ENCODE measurements at regions not wholly inside any gene's neighbourhood (a gene's known extent, or its start where the extent isn't known, plus 50 kb on each side); places are given as distances from the start of the nearest gene placed in this dataset.

- DNase-seq (ENCODE audit: low read depth): peak; percentile 51
Measured at GRCh38 chr7:81367326-81367931, 402.4 kb downstream of the HGF start.

- peak; percentile 4 for DNase-seq (ENCODE audit: low read depth)
Measured at GRCh38 chr7:81366546-81366945, 403.3 kb downstream of the HGF start.

GRCh38 chr7:81361769-81362312, 408.0 kb downstream of the HGF start:
- peak; percentile 6 for DNase-seq (ENCODE audit: low read depth)

GRCh38 chr7:81355911-81356310, 413.9 kb downstream of the HGF start:
- no peak for DNase-seq (ENCODE audit: low read depth)

- no peak for DNase-seq (ENCODE audit: low read depth)
Measured at GRCh38 chr7:81349044-81349443, 420.8 kb downstream of the HGF start.

- no peak for DNase-seq (ENCODE audit: low read depth)
Measured at GRCh38 chr7:81339946-81340345, 421.1 kb upstream of the SEMA3C start.

GRCh38 chr7:81333536-81333935, 414.7 kb upstream of the SEMA3C start:
- DNase-seq (ENCODE audit: low read depth): peak; percentile 7

DNA sequence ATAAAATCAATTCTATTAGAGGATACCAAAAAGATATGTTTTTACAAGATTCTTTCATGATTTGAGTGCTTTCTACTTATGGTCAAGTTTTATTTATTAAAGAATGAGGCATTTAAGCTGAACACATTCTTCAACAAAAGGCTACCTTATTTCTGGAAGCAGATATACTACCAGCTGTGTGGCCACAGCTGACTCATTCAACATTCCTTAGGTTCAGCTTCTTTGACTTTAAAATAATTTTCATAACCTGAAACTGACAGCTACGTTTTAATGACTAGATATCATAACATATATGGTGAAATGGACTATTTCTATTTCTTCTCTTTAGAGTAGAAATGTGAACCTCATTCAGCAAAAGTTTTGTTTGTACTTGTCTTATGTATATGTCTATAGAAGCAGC, 414.2 kb upstream of the SEMA3C start:
- DNase-seq (ENCODE audit: low read depth): peak; percentile 44

DNA sequence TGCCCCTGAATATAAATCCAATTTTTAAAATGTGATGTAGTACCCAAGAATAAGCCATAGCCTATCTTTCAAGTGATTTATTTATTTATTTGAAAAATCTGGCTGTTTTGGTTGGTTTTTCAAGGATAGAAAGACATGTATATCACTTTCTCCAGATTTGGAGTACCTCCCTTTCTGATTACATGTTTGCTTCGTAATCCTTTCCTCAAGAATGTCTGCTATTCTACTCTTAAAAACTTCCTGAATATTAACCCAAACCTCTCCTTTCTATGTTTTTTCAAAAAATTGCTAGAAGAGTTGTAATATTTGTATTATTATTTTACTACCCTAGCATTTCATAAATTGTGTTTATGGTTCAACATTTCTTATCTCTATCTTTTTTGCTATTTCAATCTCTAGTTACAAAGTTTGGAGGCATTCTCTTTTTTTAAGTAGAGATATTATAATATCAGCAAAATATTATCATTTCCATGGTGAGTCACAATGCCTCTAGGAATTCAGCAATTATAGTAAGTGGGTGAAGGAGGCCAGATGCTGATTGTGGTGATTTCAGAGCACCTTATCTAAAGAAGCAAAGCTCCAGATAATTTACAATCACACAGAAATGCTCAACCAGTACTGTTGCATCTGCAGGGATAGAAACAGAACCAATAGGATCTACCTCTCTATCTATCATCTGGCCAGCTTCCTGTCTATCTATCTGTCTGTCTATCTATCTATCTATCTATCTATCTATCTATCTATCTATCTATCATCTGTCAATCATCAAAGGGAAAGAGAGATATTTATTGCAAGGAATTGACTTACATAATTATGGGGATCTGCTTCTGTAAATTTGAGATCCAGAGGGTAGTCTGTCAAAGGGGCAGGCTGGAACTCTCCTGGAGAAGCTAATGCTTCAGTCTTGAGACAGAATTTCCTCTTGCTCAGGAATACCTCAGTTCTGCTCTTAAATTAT, 412.5 kb upstream of the SEMA3C start:
- DNase-seq (ENCODE audit: low read depth): peak; percentile 5

DNA sequence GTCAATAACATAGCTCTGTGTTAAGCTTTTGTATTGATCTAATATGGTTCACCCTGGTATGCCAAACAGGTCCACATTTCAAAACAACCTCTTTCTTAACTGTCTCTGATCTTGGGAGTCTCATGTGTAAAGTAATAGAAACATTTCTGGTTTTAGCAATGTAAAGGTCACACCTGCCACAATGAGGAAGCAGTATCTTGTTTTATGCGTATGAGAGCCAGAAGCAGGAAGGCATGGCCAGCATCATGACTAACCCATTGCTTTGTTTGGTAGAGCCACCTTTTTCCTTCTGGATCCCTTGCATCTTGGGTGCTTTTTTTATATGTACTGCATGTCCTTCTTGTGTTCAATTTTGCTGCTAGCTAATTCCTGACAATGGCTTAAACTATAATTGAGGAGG, 411.3 kb upstream of the SEMA3C start:
- no peak for DNase-seq (ENCODE audit: low read depth)

DNA sequence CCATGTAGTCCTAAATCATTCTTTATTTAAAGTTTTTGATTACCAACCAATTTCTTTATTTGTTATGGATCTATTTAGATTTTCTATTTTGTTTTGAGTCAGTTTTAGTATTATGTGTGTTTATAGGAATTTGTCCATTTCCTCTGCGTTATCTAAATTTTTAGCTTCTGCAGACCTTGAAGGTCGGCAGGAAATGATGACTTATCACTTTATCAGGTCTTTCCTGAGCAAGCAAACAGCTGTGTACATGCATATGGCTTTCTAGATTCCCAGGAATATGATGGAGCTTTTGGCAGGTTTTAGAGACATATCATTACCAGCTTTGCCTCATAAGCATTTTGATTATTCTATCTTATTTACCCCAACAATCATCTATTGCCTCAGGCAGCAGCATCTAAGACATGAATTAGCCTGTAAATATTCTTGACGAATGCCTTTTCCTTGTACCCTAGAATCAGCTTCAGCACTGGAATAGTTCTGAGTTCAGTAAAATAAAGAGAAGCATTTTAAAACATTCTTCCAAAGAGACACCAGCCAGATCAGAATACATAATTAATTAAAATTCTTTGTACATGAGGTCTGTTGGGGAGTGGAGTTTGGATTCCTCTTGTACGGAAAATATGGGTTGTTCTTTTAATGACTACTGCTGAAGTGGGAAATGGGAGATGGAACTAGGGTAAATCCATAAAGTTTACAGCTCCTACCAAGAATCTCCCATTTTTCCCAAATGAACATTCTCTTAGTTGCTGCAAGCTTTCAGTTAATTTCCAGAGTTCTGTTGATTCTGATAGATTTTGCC, 408.8 kb upstream of the SEMA3C start:
- DNase-seq (ENCODE audit: low read depth): no peak

GRCh38 chr7:81321949-81322348, 403.1 kb upstream of the SEMA3C start:
- no peak for DNase-seq (ENCODE audit: low read depth)

- DNase-seq (ENCODE audit: low read depth): no peak
Measured at GRCh38 chr7:81317741-81318140, 398.9 kb upstream of the SEMA3C start.

GRCh38 chr7:81308643-81309322, 389.9 kb upstream of the SEMA3C start:
- DNase-seq (ENCODE audit: low read depth): no peak

DNA sequence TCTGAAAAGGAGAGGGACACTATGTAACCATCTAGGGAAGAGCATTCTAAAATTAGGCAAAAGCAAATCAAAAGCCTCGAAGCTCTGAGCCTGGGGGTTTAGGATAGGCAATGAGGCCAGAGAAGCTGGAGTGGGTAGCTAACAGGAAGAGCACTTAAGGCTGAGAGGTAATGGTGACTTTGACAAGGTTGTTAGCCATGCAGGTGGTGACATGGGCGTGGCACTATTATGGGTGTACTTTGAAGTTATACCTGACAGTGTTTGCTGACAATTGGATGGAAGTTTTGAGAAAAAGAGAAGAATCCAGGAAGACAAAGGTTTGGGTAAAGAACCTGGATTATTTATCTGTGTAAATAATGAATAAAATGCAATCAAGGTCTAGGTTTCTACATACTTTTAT, 383.0 kb upstream of the SEMA3C start:
- DNase-seq (ENCODE audit: low read depth): no peak

GRCh38 chr7:81300753-81301152, 381.9 kb upstream of the SEMA3C start:
- no peak for DNase-seq (ENCODE audit: low read depth)

GRCh38 chr7:81299711-81300110, 380.9 kb upstream of the SEMA3C start:
- no peak for DNase-seq (ENCODE audit: low read depth)

- peak; percentile 84 for DNase-seq (ENCODE audit: low read depth)
Measured at GRCh38 chr7:81298951-81299666, 380.3 kb upstream of the SEMA3C start.

DNA sequence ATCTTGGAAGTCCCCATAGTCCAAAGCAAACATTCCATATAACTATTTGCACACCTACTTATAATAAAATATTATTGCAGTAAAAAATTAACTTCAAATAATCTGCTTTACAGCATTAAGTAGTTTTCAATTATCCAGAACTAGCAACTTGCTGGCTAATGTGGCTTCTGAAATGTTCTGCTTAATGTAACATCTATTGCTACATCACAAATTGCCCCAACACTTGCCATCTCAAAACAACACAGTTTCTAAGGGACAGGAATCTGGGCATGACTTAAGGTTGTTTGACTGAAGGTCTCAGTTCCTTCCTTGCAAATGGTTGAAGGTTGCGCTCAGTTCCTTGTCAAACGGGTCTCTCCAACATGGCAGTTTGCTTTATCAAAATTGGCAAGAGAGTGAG, 378.5 kb upstream of the SEMA3C start:
- no peak for DNase-seq (ENCODE audit: low read depth)

- DNase-seq (ENCODE audit: low read depth): no peak
Measured at GRCh38 chr7:81296726-81297125, 377.9 kb upstream of the SEMA3C start.

All from myocyte (in vitro differentiated cells).